Stimulated activated CD4-positive, alpha-beta T cell treated with anti-CD3 and anti-CD28 coated beads, Interleukin-4, amount 100 ng/mL, for 4 hours (primary cell): ENCODE measurements at regions not wholly inside any gene's neighbourhood (a gene's known extent, or its start where the extent isn't known, plus 50 kb on each side); places are given as distances from the start of the nearest gene placed in this dataset.

ENCODE experiments used
- DNase-seq, 2 experiments: peaks; one replicate each; pipeline ENCODE4 v3.0.0-alpha.2; 2020

GRCh38 chr2:423479-423878 is 135.6 kb upstream of the ALKAL2 start:
- no peak for DNase-seq

GRCh38 chr2:422676-423435 is 135.0 kb upstream of the ALKAL2 start:
- DNase-seq: no peak

GRCh38 chr2:421406-421805 is 133.5 kb upstream of the ALKAL2 start:
- DNase-seq: no peak

GRCh38 chr2:419687-420317 is 131.9 kb upstream of the ALKAL2 start:
- DNase-seq: no peak

- no peak for DNase-seq
Measured at GRCh38 chr2:417662-418061, 129.8 kb upstream of the ALKAL2 start.

- no peak for DNase-seq
Measured at GRCh38 chr2:417006-417405, 129.1 kb upstream of the ALKAL2 start.

- DNase-seq: no peak
Measured at GRCh38 chr2:415986-416610, 128.2 kb upstream of the ALKAL2 start.

GRCh38 chr2:409523-409922 is 121.6 kb upstream of the ALKAL2 start:
- DNase-seq: no peak

- no peak for DNase-seq
Measured at GRCh38 chr2:407630-408029, 119.7 kb upstream of the ALKAL2 start.

GRCh38 chr2:406876-407275 is 119.0 kb upstream of the ALKAL2 start:
- DNase-seq: no peak

- DNase-seq: no peak
Measured at GRCh38 chr2:406231-406630, 118.3 kb upstream of the ALKAL2 start.

- DNase-seq: no peak
Measured at GRCh38 chr2:404581-404980, 116.7 kb upstream of the ALKAL2 start.

- no peak for DNase-seq
Measured at GRCh38 chr2:403682-404081, 115.8 kb upstream of the ALKAL2 start.

GRCh38 chr2:402721-403120 is 114.8 kb upstream of the ALKAL2 start:
- DNase-seq: no peak

GRCh38 chr2:402206-402605 is 114.3 kb upstream of the ALKAL2 start:
- no peak for DNase-seq

GRCh38 chr2:401019-401679 is 113.3 kb upstream of the ALKAL2 start:
- no peak for DNase-seq

- no peak for DNase-seq
Measured at GRCh38 chr2:397926-398325, 110.0 kb upstream of the ALKAL2 start.

GRCh38 chr2:397521-397920 is 109.6 kb upstream of the ALKAL2 start:
- DNase-seq: no peak

GRCh38 chr2:396903-397302 is 109.0 kb upstream of the ALKAL2 start:
- no peak for DNase-seq

- DNase-seq: no peak
Measured at GRCh38 chr2:395886-396285, 108.0 kb upstream of the ALKAL2 start.

GRCh38 chr2:393711-394696 is 106.1 kb upstream of the ALKAL2 start:
- peak; percentile 45 to 57 for DNase-seq

GRCh38 chr2:392926-393280 is 105.0 kb upstream of the ALKAL2 start:
- no peak for DNase-seq
